IMR-90 (cell line): ENCODE measurements at regions not wholly inside any gene's neighbourhood (a gene's known extent, or its start where the extent isn't known, plus 50 kb on each side); places are given as distances from the start of the nearest gene placed in this dataset.

Experiments used
- ATAC-seq: fragments of 200-7000 bp; cut with Tn5 transposase; 2 replicates; pipeline ENCODE4 v1.9.1; 2020; ENCODE audit warnings: low read depth, mild to moderate bottlenecking, moderate library complexity
- BruUV-seq: library from RNA; stranded (reverse); fragments of 400-500 nt; replicated peaks from 2 replicates; lab custom pipeline; 2021; lab: Mats Ljungman, UMichigan
- CTCF ChIA-PET: fragments of 300-600 bp; formaldehyde crosslinking; extraction: SDS; loops from one replicate; lab custom pipeline; 2021; ENCODE audit warnings: antibody characterized with exemption; lab: Yijun Ruan, JAX
- POLR2A ChIA-PET: fragments of 300-600 bp; sonication (Branson Sonifier 250); formaldehyde crosslinking; loops from one replicate; lab custom pipeline; 2022; ENCODE audit warnings: antibody characterized with exemption; ENCODE audit not compliant: unreplicated experiment; lab: Charles Lee
- DNase-seq: peaks from one replicate; pipeline ENCODE4 v3.0.0; 2013
- H2AFZ ChIP-seq: replicated peaks from 2 replicates; pipeline ENCODE3; 2013; ENCODE audit warnings: low read length, mild to moderate bottlenecking; ENCODE audit not compliant: poor library complexity
- H2AK5ac ChIP-seq: 2 replicates; pipeline ENCODE4 v1.6.1; 2013; ENCODE audit warnings: low read depth, low read length, inconsistent platforms
- H2AK9ac ChIP-seq: replicated peaks from 2 replicates; pipeline ENCODE3; 2013; ENCODE audit warnings: mild to moderate bottlenecking, low read depth, low read length, moderate library complexity; ENCODE audit not compliant: poor library complexity
- H2BK120ac ChIP-seq: 2 replicates; pipeline ENCODE4 v1.6.1; 2013; ENCODE audit warnings: low read depth, low read length, inconsistent platforms
- H2BK15ac ChIP-seq: 3 replicates; pipeline ENCODE4 v1.6.1; 2013; ENCODE audit warnings: low read depth, low read length, inconsistent platforms
- H2BK20ac ChIP-seq: 2 replicates; pipeline ENCODE4 v1.6.1; 2013; ENCODE audit warnings: low read depth, mild to moderate bottlenecking, inconsistent platforms, low read length, moderate library complexity
- H2BK5ac ChIP-seq: 2 replicates; pipeline ENCODE4 v1.6.1; 2013; ENCODE audit warnings: mild to moderate bottlenecking, low read depth, low read length, inconsistent platforms; ENCODE audit not compliant: poor library complexity, severe bottlenecking
- H3K14ac ChIP-seq: replicated peaks from 2 replicates; pipeline ENCODE4 v1.6.1; 2013; ENCODE audit warnings: low read depth, low read length, inconsistent platforms
- H3K18ac ChIP-seq: 2 replicates; pipeline ENCODE4 v1.6.1; 2013; ENCODE audit warnings: low read depth, low read length, control low read depth
- H3K23ac ChIP-seq: 2 replicates; pipeline ENCODE4 v1.6.1; 2013; ENCODE audit warnings: low read depth, low read length, inconsistent platforms
- H3K27ac ChIP-seq: 2 replicates; pipeline ENCODE4 v1.5.1; 2013; ENCODE audit warnings: mild to moderate bottlenecking, control low read depth, low read length; ENCODE audit not compliant: insufficient read depth
- H3K27me3 ChIP-seq: 2 replicates; pipeline ENCODE4 v1.6.1; 2013; ENCODE audit warnings: low read length; ENCODE audit not compliant: control insufficient read depth, insufficient read depth
- H3K36me3 ChIP-seq: 2 replicates; pipeline ENCODE4 v1.6.1; 2013; ENCODE audit warnings: low read length, mixed read lengths; ENCODE audit not compliant: control insufficient read depth, insufficient read depth
- H3K4ac ChIP-seq: 2 replicates; pipeline ENCODE4 v1.6.1; 2013; ENCODE audit warnings: low read depth, low read length, inconsistent platforms
- H3K4me1 ChIP-seq: 2 replicates; pipeline ENCODE4 v1.6.1; 2013; ENCODE audit warnings: low read length, mixed read lengths; ENCODE audit not compliant: control insufficient read depth, insufficient read depth
- H3K4me2 ChIP-seq: 2 replicates; pipeline ENCODE4 v1.6.1; 2013; ENCODE audit warnings: low read depth, mild to moderate bottlenecking, control low read depth, low read length, moderate library complexity
- H3K4me3 ChIP-seq: 2 replicates; pipeline ENCODE4 v1.5.1; 2013; ENCODE audit warnings: low read depth, mild to moderate bottlenecking, control low read depth, low read length, moderate library complexity; ENCODE audit not compliant: insufficient read depth
- H3K56ac ChIP-seq: 2 replicates; pipeline ENCODE4 v1.6.1; 2013; ENCODE audit warnings: low read length, inconsistent platforms; ENCODE audit not compliant: insufficient read depth; ENCODE audit errors: extremely low read depth
- H3K79me1 ChIP-seq, 2 experiments: 2 replicates each; pipeline ENCODE4 v1.6.1; 2013; ENCODE audit warnings: low read length in 2 of 2, inconsistent platforms in 1 of 2, low read depth in 1 of 2
- H3K9ac ChIP-seq: 2 replicates; pipeline ENCODE4 v1.6.1; 2013; ENCODE audit warnings: low read depth, low read length, control low read depth
- H3K9me1 ChIP-seq: 2 replicates; pipeline ENCODE4 v1.6.1; 2013; ENCODE audit warnings: low read length, inconsistent platforms; ENCODE audit not compliant: insufficient read depth
- H3K9me3 ChIP-seq: 2 replicates; pipeline ENCODE4 v1.6.1; 2013; ENCODE audit warnings: low read length; ENCODE audit not compliant: control insufficient read depth, insufficient read depth
- H4K20me1 ChIP-seq: 2 replicates; pipeline ENCODE4 v1.6.1; 2013; ENCODE audit warnings: low read length, inconsistent platforms; ENCODE audit not compliant: insufficient read depth
- H4K5ac ChIP-seq: 2 replicates; pipeline ENCODE4 v1.6.1; 2013; ENCODE audit warnings: mild to moderate bottlenecking, low read depth, low read length, control low read depth
- H4K8ac ChIP-seq, 2 experiments: 2 replicates each; pipeline ENCODE4 v1.6.1; 2013; ENCODE audit warnings: low read depth in 2 of 2, low read length in 2 of 2, control low read depth in 1 of 2, inconsistent platforms in 1 of 2
- H4K91ac ChIP-seq: 2 replicates; pipeline ENCODE4 v1.6.1; 2013; ENCODE audit warnings: low read depth, low read length, inconsistent platforms; ENCODE audit not compliant: insufficient read depth
- BHLHE40 ChIP-seq: fragments of 150-350 bp; IDR thresholded peaks from 2 replicates; pipeline ENCODE4 v1.6.1; 2016; ENCODE audit warnings: mild to moderate bottlenecking, low read depth, low read length
- CEBPB ChIP-seq: IDR thresholded peaks from 2 replicates; pipeline ENCODE4 v1.6.1; 2012; ENCODE audit warnings: low read depth, low read length, improper control_type of control experiment
- CHD1 ChIP-seq: IDR thresholded peaks from 2 replicates; pipeline ENCODE4 v1.6.1; 2012; ENCODE audit warnings: low read depth, low read length, improper control_type of control experiment
- FOS ChIP-seq: fragments of 150-350 bp; IDR thresholded peaks from 2 replicates; pipeline ENCODE4 v1.6.1; 2016; ENCODE audit warnings: low read depth, low read length
- MAFK ChIP-seq: IDR thresholded peaks from 2 replicates; pipeline ENCODE4 v1.6.1; 2012; ENCODE audit warnings: low read depth, low read length, improper control_type of control experiment
- MAZ ChIP-seq: IDR thresholded peaks from 2 replicates; pipeline ENCODE4 v1.6.1; 2012; ENCODE audit warnings: low read depth, mild to moderate bottlenecking, low read length, improper control_type of control experiment, moderate library complexity, borderline replicate concordance
- MXI1 ChIP-seq: IDR thresholded peaks from 2 replicates; pipeline ENCODE4 v1.6.1; 2012; ENCODE audit warnings: low read depth, mild to moderate bottlenecking, low read length, moderate library complexity, borderline replicate concordance
- NFE2L2 ChIP-seq: fragments of 150-350 bp; IDR thresholded peaks from 2 replicates; pipeline ENCODE4 v1.6.1; 2016; ENCODE audit warnings: low read depth, mild to moderate bottlenecking, low read length
- RAD21 ChIP-seq: IDR thresholded peaks from 2 replicates; pipeline ENCODE4 v1.6.1; 2012; ENCODE audit warnings: low read length, improper control_type of control experiment
- RCOR1 ChIP-seq: IDR thresholded peaks from 2 replicates; pipeline ENCODE4 v1.6.1; 2012; ENCODE audit warnings: mild to moderate bottlenecking, low read length, improper control_type of control experiment; ENCODE audit not compliant: insufficient replicate concordance
- RFX5 ChIP-seq: IDR thresholded peaks from 2 replicates; pipeline ENCODE4 v1.8.0; 2012; ENCODE audit warnings: low read depth, mild to moderate bottlenecking, low read length, moderate library complexity
- USF2 ChIP-seq: fragments of 150-350 bp; IDR thresholded peaks from 2 replicates; pipeline ENCODE4 v1.6.1; 2017; ENCODE audit warnings: mild to moderate bottlenecking, antibody characterized with exemption, low read length, low read depth
- WGBS, 2 experiments: methylation state at CpG; one replicate each; pipeline versions ENCODE4 v1.1.5 to v1.1.7; 2013; ENCODE audit warnings: missing lambda C conversion rate in 2 of 2; ENCODE audit not compliant: insufficient read length in 1 of 2; ENCODE audit errors: extremely low coverage in 2 of 2; 5-methylcytosine and 5-hydroxymethylcytosine counted together
- dilution Hi-C: fragments of 300-500 bp; cut with HindIII; formaldehyde crosslinking; loops from one replicate; pipeline ENCODE4 v1.14.3; 2018; ENCODE audit warnings: low sequenced_read_pairs; ENCODE audit not compliant: unreplicated experiment
- in situ Hi-C: fragments of 300-500 bp; cut with MboI; formaldehyde crosslinking; loops from 3 replicates; pipeline ENCODE4 v1.14.3; 2019; ENCODE audit warnings: low sequenced_read_pairs, inconsistent platforms, mixed read lengths
- intact Hi-C: fragments of 100-400 bp; cut with micrococcal nuclease; formaldehyde crosslinking; loops from 2 replicates; pipeline ENCODE4 v1.10.0; 2022
- TF ChIP-seq, protein P1 (sequence below): conservative IDR thresholded peaks from 2 replicates; pipeline ENCODE4 v1.5.1; 2012; ENCODE audit warnings: mild to moderate bottlenecking, low read depth, low read length, improper control_type of control experiment
- TF ChIP-seq, protein P2 (sequence below): fragments of 150-350 bp; IDR thresholded peaks from 2 replicates; pipeline ENCODE4 v1.6.1; 2016; ENCODE audit warnings: low read depth, mild to moderate bottlenecking, low read length, moderate library complexity, borderline replicate concordance

DNA sequence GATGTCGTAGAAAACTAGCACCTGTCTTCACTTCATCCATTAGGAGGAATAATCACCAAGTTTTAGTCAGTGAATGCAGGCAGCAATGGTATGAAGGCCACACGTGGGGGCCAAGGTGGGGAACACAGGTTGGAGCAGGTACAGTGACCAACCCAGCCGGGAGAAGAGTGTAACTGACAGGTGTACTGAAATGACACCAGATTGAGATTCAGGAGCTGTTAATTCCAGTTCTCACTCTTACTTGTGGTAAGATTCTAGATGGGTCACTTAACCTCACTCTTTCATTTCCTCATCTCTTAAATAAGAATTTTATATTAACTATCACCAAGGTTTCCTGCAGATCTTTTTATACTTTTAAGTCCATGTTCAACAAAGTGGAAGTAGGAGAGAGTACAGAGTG lies 206.2 kb upstream of the PTBP2 start:
- H2AFZ ChIP-seq = no peak overlapping the region
- no peaks in the 10 kb centered on the region for H4K20me1 ChIP-seq
- dilution Hi-C loops = no loop called here
- intact Hi-C loops = no loop called here
- H3K27me3 ChIP-seq = no peaks in the 10 kb centered on the region
- H2BK15ac ChIP-seq = no peak overlapping the region
- H2AK5ac ChIP-seq = no peak overlapping the region
- H2BK120ac ChIP-seq = no peak overlapping the region
- no peak overlapping the region for H3K4ac ChIP-seq
- H4K5ac ChIP-seq = no peak overlapping the region
- H4K8ac ChIP-seq = no peak overlapping the region
- H3K56ac ChIP-seq = no peak overlapping the region
- no peak overlapping the region for H3K4me3 ChIP-seq
- no CpG with 5 or more reads among the region's 3 CpGs for WGBS, 2 experiments
- no peak overlapping the region for H3K18ac ChIP-seq
- ChIA-PET POLR2A (no interaction called here), CTCF (no interaction called here)
- no peak for ATAC-seq
- H3K36me3 ChIP-seq = no peaks in the 10 kb centered on the region
- TF ChIP-seq, protein P1, sequence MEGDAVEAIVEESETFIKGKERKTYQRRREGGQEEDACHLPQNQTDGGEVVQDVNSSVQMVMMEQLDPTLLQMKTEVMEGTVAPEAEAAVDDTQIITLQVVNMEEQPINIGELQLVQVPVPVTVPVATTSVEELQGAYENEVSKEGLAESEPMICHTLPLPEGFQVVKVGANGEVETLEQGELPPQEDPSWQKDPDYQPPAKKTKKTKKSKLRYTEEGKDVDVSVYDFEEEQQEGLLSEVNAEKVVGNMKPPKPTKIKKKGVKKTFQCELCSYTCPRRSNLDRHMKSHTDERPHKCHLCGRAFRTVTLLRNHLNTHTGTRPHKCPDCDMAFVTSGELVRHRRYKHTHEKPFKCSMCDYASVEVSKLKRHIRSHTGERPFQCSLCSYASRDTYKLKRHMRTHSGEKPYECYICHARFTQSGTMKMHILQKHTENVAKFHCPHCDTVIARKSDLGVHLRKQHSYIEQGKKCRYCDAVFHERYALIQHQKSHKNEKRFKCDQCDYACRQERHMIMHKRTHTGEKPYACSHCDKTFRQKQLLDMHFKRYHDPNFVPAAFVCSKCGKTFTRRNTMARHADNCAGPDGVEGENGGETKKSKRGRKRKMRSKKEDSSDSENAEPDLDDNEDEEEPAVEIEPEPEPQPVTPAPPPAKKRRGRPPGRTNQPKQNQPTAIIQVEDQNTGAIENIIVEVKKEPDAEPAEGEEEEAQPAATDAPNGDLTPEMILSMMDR = no peak
- TF ChIP-seq MAFK = no peak
- TF ChIP-seq CHD1 = no peak
- no peak for TF ChIP-seq BHLHE40
- TF ChIP-seq, protein P2, sequence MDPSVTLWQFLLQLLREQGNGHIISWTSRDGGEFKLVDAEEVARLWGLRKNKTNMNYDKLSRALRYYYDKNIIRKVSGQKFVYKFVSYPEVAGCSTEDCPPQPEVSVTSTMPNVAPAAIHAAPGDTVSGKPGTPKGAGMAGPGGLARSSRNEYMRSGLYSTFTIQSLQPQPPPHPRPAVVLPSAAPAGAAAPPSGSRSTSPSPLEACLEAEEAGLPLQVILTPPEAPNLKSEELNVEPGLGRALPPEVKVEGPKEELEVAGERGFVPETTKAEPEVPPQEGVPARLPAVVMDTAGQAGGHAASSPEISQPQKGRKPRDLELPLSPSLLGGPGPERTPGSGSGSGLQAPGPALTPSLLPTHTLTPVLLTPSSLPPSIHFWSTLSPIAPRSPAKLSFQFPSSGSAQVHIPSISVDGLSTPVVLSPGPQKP = no peak
- no peak for TF ChIP-seq NFE2L2
- TF ChIP-seq CEBPB = no peak
- TF ChIP-seq RAD21 = no peak
- no peak for TF ChIP-seq FOS
- no peak for TF ChIP-seq RCOR1
- TF ChIP-seq MAZ = no peak
- TF ChIP-seq RFX5 = no peak
- TF ChIP-seq USF2 = no peak
- no peak for TF ChIP-seq MXI1
- H3K4me1 ChIP-seq = no peaks in the 10 kb centered on the region
- no peak for DNase-seq
- H2AK9ac ChIP-seq = no peak overlapping the region
- H3K23ac ChIP-seq = no peak overlapping the region
- no peak overlapping the region for H3K9ac ChIP-seq
- no peak overlapping the region for H3K4me2 ChIP-seq
- BruUV-seq = no TSS peak
- no peak overlapping the region for H3K27ac ChIP-seq
- in situ Hi-C loops = no loop called here
- H3K9me3 ChIP-seq = no peaks in the 10 kb centered on the region
- no peaks in the 10 kb centered on the region for H3K9me1 ChIP-seq
- no peaks in the 10 kb centered on the region for H3K79me1 ChIP-seq
- no peak overlapping the region for H2BK20ac ChIP-seq
- no peak overlapping the region for H3K14ac ChIP-seq
- H4K91ac ChIP-seq = no peak overlapping the region
- no peak overlapping the region for H2BK5ac ChIP-seq
